HG03139 (cell line): ENCODE measurements at regions not wholly inside any gene's neighbourhood (a gene's known extent, or its start where the extent isn't known, plus 50 kb on each side); places are given as distances from the start of the nearest gene placed in this dataset.

ENCODE experiments used
- ATAC-seq: cut with Tn5 transposase; IDR thresholded peaks from one replicate; pipeline ENCODE4 v1.9.1; 2021; ENCODE audit not compliant: unreplicated experiment

GRCh38 chr20:7383216-7383615 lies 557.0 kb downstream of the HAO1 start:
- ATAC-seq = no peak

- ATAC-seq = no peak
Measured at GRCh38 chr20:7387638-7388193, 552.5 kb downstream of the HAO1 start.

- no peak for ATAC-seq
Measured at GRCh38 chr20:7389216-7389615, 551.0 kb downstream of the HAO1 start.

- ATAC-seq = no peak
Measured at GRCh38 chr20:7392542-7393206, 547.6 kb downstream of the HAO1 start.

GRCh38 chr20:7399114-7399513 lies 541.1 kb downstream of the HAO1 start:
- ATAC-seq = no peak

GRCh38 chr20:7399575-7399974 lies 540.7 kb downstream of the HAO1 start:
- ATAC-seq = no peak

GRCh38 chr20:7406671-7407070 lies 533.6 kb downstream of the HAO1 start:
- no peak for ATAC-seq

- no peak for ATAC-seq
Measured at GRCh38 chr20:7410150-7410549, 530.1 kb downstream of the HAO1 start.

GRCh38 chr20:7411075-7411474 lies 529.2 kb downstream of the HAO1 start:
- no peak for ATAC-seq

- ATAC-seq = no peak
Measured at GRCh38 chr20:7415427-7415826, 524.8 kb downstream of the HAO1 start.

- no peak for ATAC-seq
Measured at GRCh38 chr20:7416382-7416781, 523.9 kb downstream of the HAO1 start.

- no peak for ATAC-seq
Measured at GRCh38 chr20:7420345-7420744, 519.9 kb downstream of the HAO1 start.

- ATAC-seq = no peak
Measured at GRCh38 chr20:7426890-7427496, 513.3 kb downstream of the HAO1 start.

- ATAC-seq = no peak
Measured at GRCh38 chr20:7428946-7429345, 511.3 kb downstream of the HAO1 start.

- ATAC-seq = no peak
Measured at GRCh38 chr20:7432612-7433011, 507.6 kb downstream of the HAO1 start.

GRCh38 chr20:7437311-7437710 lies 502.9 kb downstream of the HAO1 start:
- no peak for ATAC-seq

- ATAC-seq = no peak
Measured at GRCh38 chr20:7449269-7449668, 491.0 kb downstream of the HAO1 start.

- no peak for ATAC-seq
Measured at GRCh38 chr20:7452890-7453289, 487.4 kb downstream of the HAO1 start.

- no peak for ATAC-seq
Measured at GRCh38 chr20:7454047-7454446, 486.2 kb downstream of the HAO1 start.

GRCh38 chr20:7458459-7458858 lies 481.8 kb downstream of the HAO1 start:
- no peak for ATAC-seq

- ATAC-seq = no peak
Measured at GRCh38 chr20:7459083-7459482, 481.2 kb downstream of the HAO1 start.

GRCh38 chr20:7463290-7463689 lies 477.0 kb downstream of the HAO1 start:
- no peak for ATAC-seq

GRCh38 chr20:7470912-7471311 lies 469.3 kb downstream of the HAO1 start:
- no peak for ATAC-seq
